Inflammatory macrophage treated with lipopolysaccharide for 1 hour (primary cell): ENCODE measurements at regions not wholly inside any gene's neighbourhood (a gene's known extent, or its start where the extent isn't known, plus 50 kb on each side); places are given as distances from the start of the nearest gene placed in this dataset.
"Not testable (repeated sequence)": the region's sequence is repeated elsewhere in the genome, so short reads cannot be mapped to it uniquely, and the experiment has no call there.

Experiments
- DNase-seq, 2 donors: peaks; one replicate each; pipeline ENCODE4 v3.0.0-alpha.2; 2020 to 2022

DNA sequence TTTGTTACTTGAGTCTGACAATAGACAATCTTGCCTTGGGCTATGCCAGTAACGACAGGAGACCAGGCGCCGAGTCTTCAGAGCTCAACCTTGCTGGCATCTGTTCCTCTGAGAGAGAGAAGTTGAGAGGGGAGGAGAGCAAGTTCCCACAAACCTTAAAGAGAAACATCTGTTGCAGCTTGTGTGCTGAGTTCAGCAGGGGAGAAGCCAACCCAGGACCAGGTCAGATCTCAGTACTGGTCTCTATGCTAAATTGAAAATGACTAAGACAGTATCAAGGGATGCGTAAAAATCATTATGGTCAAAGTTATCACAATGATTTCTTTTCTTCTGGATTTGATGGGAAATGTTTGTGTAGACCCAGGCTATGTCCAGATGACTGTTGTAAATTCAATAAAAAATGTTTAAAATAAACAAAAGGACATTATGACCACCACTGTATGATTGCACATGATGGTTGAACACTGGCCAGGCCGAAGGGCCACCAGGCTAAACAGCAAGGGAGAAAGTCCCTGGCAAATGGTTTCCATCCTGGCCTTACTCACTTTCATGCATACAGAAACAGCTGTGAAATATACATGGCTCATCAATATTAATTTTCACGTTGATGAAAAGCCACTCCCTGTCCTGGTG, 100.3 kb upstream of the PMAIP1 start:
- no peak for DNase-seq

DNA sequence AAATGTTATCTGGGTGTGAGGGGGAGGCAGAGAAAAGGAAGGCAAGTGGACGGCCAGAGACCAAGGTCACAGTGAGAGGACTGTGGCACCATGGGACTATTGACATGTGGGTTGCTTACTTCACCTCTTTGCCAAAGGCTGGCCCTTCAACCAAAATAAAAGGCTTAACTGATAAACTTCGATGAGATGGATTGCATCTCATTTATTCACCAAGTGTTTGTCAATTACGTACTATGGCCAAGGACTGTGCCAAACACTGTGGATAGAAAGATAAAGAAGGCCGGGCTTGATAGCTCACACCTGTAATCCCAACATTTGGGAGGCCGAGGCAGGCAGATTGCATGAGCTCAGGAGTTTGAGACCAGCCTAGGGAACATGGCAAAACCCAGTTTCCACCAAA, 98.7 kb upstream of the CCBE1 start:
- DNase-seq, result no peak

DNA sequence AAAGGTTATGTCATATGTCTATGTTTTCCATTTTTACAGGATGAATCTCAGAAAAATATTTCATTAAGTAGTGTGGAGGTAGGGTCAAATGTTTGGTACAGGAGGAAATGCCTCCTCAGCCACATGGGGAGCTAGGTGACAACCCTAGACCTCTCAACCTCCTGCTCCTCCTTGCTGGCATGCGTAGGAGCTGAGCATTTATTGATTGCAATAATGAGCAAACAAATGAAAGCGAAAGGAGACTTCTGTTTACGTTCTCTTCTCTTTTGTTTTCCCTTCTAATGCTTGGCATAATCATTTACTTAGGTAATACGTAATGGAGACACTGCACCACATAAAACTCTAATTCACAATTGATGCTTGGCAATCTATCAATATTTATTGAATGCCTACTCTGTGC, 95.1 kb upstream of the CCBE1 start:
- no peak for DNase-seq

DNA sequence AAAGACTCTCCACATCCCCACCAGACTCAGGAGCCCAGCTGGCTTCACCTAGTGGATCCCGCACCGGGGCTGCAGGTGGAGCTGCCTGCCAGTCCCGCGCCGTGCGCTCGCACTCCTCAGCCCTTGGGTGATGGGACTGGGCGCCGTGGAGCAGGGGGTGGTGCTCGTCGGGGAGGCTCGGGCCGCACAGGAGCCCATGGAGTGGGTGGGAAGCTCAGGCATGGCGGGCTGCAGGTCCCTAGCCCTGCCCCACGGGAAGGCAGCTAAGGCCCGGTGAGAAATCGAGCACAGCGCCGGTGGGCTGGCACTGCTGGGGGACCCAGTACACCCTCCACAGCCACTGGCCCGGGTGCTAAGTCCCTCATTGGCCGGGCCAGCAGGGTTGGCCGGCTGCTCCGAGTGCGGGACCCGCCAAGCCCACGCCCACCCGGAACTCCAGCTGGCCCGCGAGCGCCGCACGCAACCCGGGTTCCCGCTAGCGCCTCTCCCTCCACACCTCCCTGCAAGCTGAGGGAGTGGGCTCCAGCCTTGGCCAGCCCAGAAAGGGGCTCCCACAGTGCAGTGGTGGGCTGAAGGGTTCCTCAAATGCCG, 93.2 kb upstream of the CCBE1 start:
- not testable (repeated sequence) for DNase-seq

DNA sequence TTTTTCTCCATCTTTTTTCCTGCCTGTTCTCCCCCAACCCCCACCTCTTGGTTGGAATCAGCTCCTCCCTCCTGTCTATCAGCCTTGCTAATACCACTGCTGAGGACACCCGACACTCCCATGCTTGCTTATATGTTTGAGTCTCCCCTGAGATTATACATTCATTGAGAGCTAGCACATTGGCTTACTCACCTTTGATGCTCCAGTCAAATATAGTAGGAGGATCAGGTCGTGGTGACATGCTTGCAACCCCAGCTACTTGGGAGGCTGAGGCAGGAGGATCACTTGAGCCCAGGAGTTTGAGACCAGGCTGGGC, 91.5 kb upstream of the CCBE1 start:
- no peak for DNase-seq

DNA sequence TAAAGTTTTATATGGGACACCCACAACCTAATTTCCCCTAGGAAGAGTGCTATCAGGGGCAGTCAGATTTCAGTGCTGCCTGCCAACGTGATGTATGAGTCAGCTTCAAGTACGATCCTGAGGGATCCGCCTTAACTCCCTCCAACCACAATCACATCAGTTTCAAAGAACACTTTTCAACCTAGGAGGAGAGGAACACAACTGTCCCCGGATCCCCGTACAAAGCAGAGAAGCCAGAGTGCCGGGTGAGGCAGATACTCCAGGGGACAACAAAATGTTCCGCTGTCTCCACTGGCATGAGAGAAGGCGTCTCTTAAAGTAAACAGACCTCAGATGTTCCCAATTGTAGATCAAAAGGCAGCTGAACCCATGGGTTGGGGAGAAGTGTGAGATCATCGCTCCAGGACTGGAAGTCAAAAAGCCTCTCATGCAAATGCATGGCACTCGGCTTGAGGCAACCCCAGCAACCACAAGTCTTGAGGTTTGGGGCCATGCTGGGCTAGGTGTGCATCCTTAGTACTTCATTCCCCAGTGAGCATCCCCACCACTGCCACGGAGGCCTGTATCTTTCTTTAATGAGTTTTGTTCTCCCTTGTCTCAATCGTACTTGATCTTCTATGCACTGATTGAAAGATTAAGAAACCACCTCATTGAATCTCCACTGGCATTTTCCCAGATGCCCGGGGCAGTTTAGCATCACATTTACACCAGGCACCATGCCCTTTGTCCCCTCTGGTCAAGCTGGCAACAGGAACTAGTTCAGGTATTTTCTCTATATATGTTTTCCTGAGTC, 91.0 kb upstream of the CCBE1 start:
- DNase-seq, result no peak

DNA sequence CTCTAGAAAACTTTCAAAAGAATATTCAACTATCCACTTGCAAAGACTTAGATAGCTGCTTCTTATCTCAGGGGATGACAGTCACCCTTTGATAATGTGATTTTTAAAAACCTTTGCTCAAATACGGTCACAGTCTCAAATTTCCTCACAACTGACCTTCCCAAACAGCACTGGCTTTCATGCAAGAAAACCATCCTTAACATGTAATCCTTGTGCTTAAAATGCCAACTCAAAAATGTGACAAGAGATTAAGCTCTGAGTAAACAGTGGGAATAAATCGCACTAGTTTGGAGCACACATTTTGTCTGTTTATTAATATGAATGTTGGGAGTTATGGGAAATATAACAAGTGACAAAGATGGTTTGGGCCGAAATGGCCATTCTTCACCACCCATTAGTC, 87.5 kb upstream of the CCBE1 start:
- DNase-seq, result no peak

DNA sequence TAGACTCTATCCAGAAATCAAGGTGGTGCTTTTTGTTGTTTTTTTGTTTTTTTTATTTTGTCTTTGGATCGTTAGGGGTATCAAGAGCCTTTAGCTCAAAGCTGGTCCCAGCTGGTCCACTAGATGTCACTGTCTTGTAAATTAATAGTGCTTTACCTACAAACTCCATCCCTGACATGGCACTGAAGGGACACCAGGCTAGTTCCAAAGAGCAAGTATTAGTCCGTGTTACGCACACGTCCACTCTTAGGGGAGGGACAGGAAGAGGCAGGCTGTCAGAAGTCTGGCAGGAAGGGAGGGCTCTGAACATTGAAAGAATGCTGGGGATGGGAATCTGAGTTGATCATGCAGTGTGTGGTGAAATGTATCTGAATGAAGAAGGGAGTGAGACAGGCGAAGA, 85.9 kb upstream of the CCBE1 start:
- DNase-seq, result no peak

DNA sequence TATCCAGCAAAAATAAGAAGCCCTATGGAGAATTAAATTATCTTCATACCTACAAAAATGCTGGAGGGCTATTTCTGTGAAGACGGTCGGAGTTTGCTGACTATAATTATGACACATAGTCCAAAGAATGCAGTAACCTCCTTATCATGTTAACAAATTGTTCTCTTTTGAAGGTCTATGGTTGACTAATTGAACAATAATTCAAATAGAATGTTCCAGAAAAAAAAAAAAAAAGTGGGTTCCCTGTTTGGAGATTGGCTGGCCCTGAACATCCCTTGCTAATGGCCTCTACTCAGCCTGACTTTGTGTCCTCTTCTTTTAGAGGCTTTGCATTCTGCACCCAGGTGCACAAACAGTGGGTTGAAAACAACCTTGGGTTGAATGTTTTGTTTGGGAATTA, 82.8 kb upstream of the CCBE1 start:
- no peak for DNase-seq

DNA sequence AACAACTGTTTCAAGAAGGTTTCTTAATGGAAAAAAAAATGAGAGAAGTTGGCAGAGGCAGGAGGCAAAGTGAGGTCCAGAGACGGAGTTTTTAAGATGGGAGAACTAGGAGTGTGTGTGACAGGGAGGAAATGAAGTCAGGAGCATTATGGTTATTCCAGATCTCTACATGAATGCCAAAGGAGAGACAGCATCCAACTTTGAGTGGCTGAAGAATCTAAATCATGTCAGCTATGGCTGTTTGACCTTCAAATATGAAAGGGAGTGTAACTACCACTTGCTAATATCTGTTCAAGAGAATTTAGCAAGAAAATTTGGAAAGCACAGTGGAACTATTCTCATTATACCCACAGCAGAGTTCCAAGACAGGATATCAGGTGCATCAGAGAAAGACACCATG, 81.2 kb upstream of the CCBE1 start:
- no peak for DNase-seq

DNA sequence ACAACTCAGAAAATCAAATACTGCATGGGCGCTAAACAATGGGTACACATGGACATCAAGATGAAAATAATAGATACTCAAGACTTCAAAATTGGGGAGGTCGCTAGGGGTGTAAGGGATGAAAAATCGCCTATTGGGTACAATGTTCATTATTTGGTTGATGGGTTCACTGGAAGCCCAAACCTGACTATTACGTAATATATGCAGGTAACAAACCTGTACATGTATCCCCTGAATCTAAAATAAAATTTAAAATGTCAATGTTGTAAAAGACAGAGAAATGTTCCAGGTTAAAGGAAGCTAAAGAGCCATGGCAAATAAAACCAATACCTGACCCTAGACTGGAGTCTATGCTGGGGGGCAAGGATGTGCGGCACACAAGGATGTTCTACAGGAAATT, 80.4 kb upstream of the CCBE1 start:
- no peak for DNase-seq

DNA sequence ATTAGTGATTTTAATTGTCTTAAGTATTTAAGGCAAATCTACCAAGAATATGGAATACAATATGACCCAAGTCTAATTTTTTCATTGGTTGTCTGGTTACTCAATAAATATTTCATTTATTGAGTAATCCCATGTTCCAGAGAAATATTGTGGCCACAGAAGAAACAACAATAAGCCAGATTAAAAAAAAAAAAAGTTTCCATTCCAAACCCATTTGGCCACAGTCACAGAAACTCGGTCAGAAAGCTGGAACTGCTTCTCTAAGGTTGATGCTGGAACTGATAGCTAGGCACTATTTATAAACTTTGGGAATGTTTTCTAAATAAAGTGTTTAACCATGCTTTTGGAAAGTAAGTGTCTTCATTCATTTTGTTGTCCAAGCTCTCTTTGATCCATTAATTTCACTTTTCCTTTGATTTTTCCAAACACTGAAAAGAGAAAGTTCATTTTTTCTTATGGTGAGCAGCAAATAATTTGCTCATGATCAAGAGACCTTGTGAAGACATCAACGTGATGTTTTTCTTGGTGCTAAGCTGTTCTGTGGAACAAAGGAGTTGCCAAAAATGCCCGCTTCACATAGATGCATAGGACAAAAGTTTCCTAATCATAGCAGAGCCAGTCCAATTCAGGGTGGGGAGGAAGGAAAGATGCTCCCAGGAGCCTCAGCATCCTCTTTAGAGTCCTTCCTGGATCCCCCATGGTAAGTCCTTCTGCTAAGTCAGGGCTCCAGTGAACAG, 72.1 kb upstream of the CCBE1 start:
- no peak for DNase-seq

DNA sequence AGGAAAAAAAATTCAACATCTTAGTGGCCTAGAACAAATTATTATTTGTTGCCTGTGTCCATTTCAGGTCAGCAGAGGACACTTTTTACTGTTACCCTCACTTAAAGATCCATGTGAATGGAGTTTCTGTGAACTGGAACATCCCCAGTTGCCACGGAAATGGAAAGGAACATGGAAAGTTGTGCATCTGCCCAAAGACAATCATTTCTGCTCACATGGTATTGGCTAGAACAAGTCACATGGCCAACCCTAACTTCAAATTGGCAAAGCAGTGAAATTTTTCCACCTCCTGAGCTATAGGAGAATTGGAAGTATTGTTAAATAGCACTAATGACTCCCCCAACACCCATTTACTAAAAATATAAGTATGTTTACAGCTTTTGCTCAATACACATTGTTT, 71.2 kb upstream of the CCBE1 start:
- DNase-seq, result no peak

DNA sequence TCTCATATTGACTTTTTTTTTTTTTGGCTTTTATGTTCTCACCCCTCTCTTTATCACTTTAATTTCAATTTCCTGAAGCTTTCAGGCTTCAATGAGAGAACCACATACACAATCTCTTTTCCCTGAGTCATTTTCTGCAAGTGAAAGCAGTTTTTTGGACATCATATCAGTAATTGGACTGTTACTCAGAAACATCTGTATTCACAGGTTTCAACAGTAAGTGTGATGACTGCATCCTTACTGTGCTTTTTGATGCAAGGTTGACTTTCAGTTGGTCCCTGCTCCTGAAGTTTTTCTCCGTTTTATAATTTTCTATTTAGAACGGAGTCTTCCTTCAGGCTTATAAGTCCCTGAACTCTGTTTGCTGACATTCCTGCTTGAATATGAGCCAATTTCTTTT, 70.5 kb upstream of the CCBE1 start:
- no peak for DNase-seq

DNA sequence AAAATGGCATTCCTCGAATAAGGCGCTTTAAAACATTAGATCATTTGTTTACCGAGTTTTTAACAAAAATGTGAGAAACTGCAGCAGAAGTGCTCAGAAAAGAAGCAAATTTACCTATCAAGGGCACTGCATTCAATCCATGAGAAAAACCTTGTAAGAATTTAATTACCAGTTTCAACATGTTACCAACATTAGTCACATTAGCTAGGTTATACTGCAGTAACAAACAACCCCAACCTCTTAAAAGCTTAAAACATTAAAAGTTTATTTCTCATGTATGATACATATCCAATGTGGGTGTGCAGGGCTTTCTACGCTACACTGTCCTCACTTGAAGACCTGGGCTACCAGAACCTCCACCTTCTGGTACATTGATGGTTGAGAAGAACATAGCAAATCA, 68.1 kb upstream of the CCBE1 start:
- no peak for DNase-seq

DNA sequence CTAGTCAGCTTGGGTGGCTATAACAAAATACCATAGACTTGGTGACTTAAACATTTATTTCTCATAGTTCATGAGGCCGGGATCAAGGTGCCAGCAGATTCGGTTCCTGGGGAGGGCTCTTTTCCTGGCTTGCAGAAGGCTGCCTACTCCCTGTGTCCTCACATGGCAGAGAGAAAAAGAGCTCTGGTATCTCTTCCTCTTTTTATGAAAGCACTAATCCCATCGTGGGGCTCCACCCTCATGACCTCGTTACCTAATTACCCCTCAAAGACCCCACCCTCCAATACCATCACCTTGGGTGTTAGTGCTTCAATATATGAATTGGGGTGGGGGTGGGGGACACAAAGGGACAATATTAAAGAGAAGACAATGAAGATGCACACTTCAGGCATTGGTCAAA, 67.1 kb upstream of the CCBE1 start:
- no peak for DNase-seq

DNA sequence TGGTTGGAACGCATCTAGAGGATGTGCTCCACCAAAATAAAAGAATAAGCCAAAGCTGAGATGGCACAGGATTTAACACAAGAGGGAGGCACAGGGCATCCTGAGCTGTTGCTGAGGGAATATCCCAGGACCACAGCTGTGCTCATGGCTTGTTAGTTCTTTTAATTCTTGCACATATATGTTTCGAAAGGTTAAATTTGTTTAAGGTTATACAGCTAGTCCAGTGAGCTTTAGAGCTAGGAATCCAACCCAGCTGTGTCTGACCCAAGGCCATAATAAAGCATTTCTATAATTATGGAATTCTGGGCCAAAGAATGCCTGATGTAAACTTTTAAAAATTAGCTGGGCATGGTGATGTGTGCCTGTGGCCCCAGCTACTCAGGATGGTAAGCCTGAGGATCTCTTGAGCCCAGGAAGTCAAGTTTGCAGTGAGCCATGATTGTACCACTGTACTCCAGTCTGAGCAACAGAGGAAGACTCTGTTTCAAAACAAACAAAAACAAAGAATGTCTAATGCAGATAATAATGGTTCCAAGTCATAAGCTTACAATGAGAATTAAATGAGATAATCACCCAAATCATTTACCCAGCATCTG, 66.4 kb upstream of the CCBE1 start:
- no peak for DNase-seq

DNA sequence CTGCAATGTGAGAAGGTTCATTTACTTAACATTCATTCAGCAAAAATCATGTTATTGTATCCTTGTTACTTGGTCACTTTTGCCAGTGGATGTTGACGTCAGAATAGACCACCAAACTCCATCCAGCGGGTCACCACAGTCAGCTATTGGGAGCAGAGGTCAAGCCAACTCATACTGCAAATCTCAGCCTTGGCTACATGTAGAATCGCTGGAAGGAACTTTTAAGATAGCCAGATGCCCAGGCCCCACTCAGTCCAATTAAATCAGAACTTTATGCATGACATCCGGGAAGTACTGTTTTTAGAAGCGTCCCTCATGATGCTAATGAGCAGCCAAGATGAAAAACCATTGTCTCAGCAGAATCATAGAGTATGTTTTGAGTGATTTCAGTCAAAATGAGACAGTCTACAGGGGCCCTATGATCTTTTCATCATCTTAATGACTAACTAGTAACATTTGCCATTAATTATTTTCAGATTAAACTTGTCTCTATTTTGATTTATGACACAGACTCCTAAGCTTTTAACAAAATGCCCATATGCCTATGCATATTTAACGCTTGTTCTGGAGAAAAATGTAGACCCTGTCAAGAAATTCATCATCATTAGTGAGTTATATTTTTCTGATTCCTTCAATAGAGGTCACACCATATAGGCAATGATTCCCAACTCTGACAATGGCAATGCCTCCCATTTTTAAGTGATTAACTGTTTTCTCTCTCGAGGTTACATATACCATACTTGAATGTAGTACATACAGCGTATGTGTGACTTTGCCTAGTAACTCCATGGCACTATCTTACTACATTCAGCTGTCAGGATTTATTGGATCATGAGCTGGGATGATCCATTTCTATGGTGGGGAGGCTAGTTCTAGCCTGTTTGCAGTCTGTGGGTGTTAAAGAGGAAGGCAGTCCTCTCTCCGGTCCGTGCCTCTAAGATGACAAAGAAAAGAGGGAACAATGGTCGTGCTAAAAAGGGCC, 63.7 kb upstream of the CCBE1 start:
- DNase-seq, result no peak

DNA sequence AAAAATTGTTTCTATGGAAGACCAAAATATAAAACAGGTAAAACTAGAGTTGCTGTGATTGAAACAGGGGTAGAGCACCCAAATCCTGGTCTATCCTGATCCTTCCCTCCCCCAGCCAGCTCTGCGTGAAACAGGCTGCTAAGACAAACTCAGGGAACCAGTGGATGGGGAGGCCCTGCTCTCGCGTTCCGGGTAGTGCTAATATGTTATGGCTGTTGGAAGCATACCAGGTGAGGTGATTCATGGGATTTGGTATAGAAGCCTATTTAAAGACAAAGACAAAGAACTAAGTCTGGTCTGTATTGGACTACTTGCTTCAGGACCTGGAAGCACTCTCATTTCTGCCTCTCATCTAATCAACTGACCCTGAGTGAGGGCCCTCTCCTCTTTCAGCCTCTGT, 63.0 kb upstream of the CCBE1 start:
- DNase-seq, result no peak

DNA sequence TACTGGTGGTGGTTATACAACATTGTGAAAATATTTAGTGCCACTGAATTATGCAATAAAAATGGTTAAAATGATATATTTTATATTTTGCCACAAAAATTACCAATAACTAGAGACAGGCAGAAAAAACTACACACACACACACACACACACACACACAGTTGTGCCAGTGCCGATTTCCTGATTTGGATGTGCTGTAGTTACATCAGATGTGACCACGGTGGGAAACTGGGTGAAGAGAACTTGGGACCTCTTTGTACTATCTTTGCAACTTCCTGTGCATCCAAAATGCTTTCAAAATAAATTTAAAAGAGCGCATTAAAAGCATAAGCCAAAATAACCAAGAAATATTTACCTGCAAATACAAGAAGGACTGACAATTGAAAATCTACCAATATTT, 61.6 kb upstream of the CCBE1 start:
- no peak for DNase-seq

DNA sequence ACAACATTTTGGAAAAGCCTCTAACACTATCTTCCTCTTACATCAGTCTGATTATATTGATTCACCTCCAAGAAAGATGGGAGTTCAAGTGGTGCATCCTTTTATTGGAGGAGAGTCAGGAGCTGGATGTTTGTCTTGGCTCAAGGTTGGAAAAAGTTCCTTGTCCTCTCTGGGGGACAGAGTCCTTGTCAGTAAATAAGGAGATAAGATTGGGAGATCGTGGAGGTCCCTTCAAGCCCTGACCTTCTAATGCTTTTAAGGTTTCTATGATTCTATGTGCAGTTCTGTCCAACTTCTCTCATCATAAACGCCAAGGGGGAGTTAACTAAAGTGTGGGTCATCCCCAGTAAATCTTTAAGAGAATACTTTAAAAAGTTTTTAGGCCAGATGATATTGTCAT, 60.9 kb upstream of the CCBE1 start:
- no peak for DNase-seq

DNA sequence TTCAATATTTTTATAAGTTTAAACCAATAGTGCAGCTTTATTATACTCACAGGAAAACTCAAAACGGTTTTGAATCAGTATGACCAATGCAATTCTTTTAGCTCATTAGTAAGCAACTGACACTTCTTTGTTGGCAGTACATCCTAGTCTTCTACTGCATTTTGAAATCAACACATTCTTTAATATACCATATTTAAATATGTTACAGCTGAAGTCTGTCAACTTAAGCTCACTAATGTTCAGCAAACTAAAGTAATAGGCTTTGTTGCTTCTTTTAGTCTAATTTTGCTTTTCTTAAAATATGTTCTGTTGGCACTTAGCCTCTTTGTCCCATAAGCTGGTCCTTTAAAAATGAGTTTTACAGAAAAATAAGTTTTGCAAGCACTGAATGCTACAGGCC, 55.4 kb upstream of the CCBE1 start:
- no peak for DNase-seq
